Activated CD4-positive, alpha-beta T cell treated with anti-CD3 and anti-CD28 coated beads for 36 hours (primary cell): ENCODE measurements at regions not wholly inside any gene's neighbourhood (a gene's known extent, or its start where the extent isn't known, plus 50 kb on each side); places are given as distances from the start of the nearest gene placed in this dataset.

Source experiments
- ATAC-seq: fragments of 200-7000 bp; cut with Tn5 transposase; one replicate; pipeline ENCODE4 v1.10.0; 2021; ENCODE audit warnings: mild to moderate bottlenecking, moderate library complexity
- CTCF ChIA-PET: fragments of 350-600 bp; sonication (Branson Sonifier 250); formaldehyde crosslinking; loops from one replicate; lab custom pipeline; 2021; ENCODE audit warnings: antibody characterized with exemption; lab: Charles Lee
- POLR2A ChIA-PET: fragments of 350-600 bp; sonication (Branson Sonifier 250); formaldehyde crosslinking; loops from one replicate; lab custom pipeline; 2021; ENCODE audit warnings: antibody characterized with exemption, inconsistent platforms; lab: Charles Lee
- DNase-seq: peaks from one replicate; pipeline ENCODE4 v3.0.0-alpha.2; 2020
- H3K27ac Mint-ChIP-seq: one replicate; pipeline ENCODE4 v1.8.0; 2021; ENCODE audit warnings: mixed read lengths
- H3K27me3 Mint-ChIP-seq: one replicate; pipeline ENCODE4 v1.8.0; 2021; ENCODE audit warnings: mixed read lengths
- H3K36me3 Mint-ChIP-seq: one replicate; pipeline ENCODE4 v1.8.0; 2021; ENCODE audit warnings: low read depth, mixed read lengths
- H3K4me1 Mint-ChIP-seq: one replicate; pipeline ENCODE4 v1.8.0; 2021; ENCODE audit warnings: mixed read lengths
- H3K4me3 Mint-ChIP-seq: one replicate; pipeline ENCODE4 v1.8.0; 2021; ENCODE audit warnings: mild to moderate bottlenecking, moderate library complexity, mixed read lengths
- H3K9me3 Mint-ChIP-seq: one replicate; pipeline ENCODE4 v1.8.0; 2021; ENCODE audit warnings: low read depth, mixed read lengths
- intact Hi-C, 2 experiments: fragments of 100-400 bp; cut with DNase I in 1 of 2; cut with micrococcal nuclease in 1 of 2; formaldehyde crosslinking; loops; one replicate each; pipeline versions ENCODE4 v1.14.2 to v1.15.1; 2022 to 2024; cut with DNase I, micrococcal nuclease

GRCh38 chr3:197378985-197379718 lies 80.7 kb upstream of the DLG1 start:
- POLR2A ChIA-PET = no interaction called here
- intact Hi-C loops = no loop called here
- Mint-ChIP-seq H3K27me3 (peaks cover 2% of the 10 kb centered on the region), H3K4me3 (no peak overlapping the region), H3K27ac (no peak overlapping the region), H3K9me3 (no peaks in the 10 kb centered on the region), H3K4me1 (no peaks in the 10 kb centered on the region), H3K36me3 (no peaks in the 10 kb centered on the region)
- no peak for DNase-seq
- peak; percentile 61 for ATAC-seq
- CTCF ChIA-PET = no interaction called here

- POLR2A ChIA-PET = no interaction called here
- Mint-ChIP-seq H3K27me3 (peaks cover 2% of the 10 kb centered on the region), H3K27ac (no peak overlapping the region), H3K9me3 (no peaks in the 10 kb centered on the region), H3K4me1 (no peaks in the 10 kb centered on the region), H3K4me3 (no peak overlapping the region), H3K36me3 (no peaks in the 10 kb centered on the region)
- no peak for DNase-seq
- intact Hi-C loops = no loop called here
- ATAC-seq = no peak
- CTCF ChIA-PET = interaction anchor here (0.6 to 1.0 kb wide), 2 partner anchors 51 to 188 kb away, joined by 3 read pairs; no protein-coding TSS in a partner anchor
Observed at GRCh38 chr3:197376735-197377555, 78.5 kb upstream of the DLG1 start.

GRCh38 chr3:197376020-197376419 lies 77.6 kb upstream of the DLG1 start:
- H3K36me3 Mint-ChIP-seq = no peaks in the 10 kb centered on the region
- H3K27ac Mint-ChIP-seq = no peak overlapping the region
- CTCF ChIA-PET = interaction anchor here (1.2 kb wide), 1 partner anchor 120 kb away, joined by 3 read pairs; no protein-coding TSS in a partner anchor

GRCh38 chr3:197375001-197375441 lies 76.6 kb upstream of the DLG1 start:
- Mint-ChIP-seq H3K4me3 (no peak overlapping the region), H3K27me3 (peaks cover 2% of the 10 kb centered on the region), H3K27ac (no peak overlapping the region), H3K9me3 (no peaks in the 10 kb centered on the region), H3K36me3 (no peaks in the 10 kb centered on the region), H3K4me1 (no peaks in the 10 kb centered on the region)
- intact Hi-C loops = no loop called here
- ChIA-PET CTCF (interaction anchor here (0.6 to 1.2 kb wide), 2 partner anchors 9 to 119 kb away, joined by 3 read pairs; no protein-coding TSS in a partner anchor), POLR2A (interaction anchor here (0.5 kb wide), 1 partner anchor 77 kb away, joined by 3 read pairs; the partner anchor contains the start of gene DLG1)
- DNase-seq (no peak), ATAC-seq (no peak)

More at GRCh38 chr3:197376020-197376419, 77.6 kb upstream of the DLG1 start:
- Mint-ChIP-seq H3K4me3 (no peak overlapping the region), H3K4me1 (no peaks in the 10 kb centered on the region), H3K9me3 (no peaks in the 10 kb centered on the region), H3K27me3 (peaks cover 2% of the 10 kb centered on the region)
- DNase-seq = no peak
- POLR2A ChIA-PET = no interaction called here
- intact Hi-C loops = no loop called here
- no peak for ATAC-seq

- DNase-seq (no peak), ATAC-seq (no peak)
- H3K9me3 Mint-ChIP-seq = no peaks in the 10 kb centered on the region
- CTCF ChIA-PET = no interaction called here
- intact Hi-C loops = no loop called here
- no peak overlapping the region for H3K4me3 Mint-ChIP-seq
- no peak overlapping the region for H3K27ac Mint-ChIP-seq
- no peaks in the 10 kb centered on the region for H3K36me3 Mint-ChIP-seq
- POLR2A ChIA-PET = no interaction called here
- no peaks in the 10 kb centered on the region for H3K27me3 Mint-ChIP-seq
- no peaks in the 10 kb centered on the region for H3K4me1 Mint-ChIP-seq
Observed at GRCh38 chr3:197373096-197373495, 74.7 kb upstream of the DLG1 start.

- intact Hi-C loops = no loop called here
- Mint-ChIP-seq H3K27ac (no peak overlapping the region), H3K27me3 (no peaks in the 10 kb centered on the region), H3K36me3 (no peaks in the 10 kb centered on the region), H3K4me3 (no peak overlapping the region), H3K9me3 (no peaks in the 10 kb centered on the region), H3K4me1 (no peaks in the 10 kb centered on the region)
- DNase-seq (no peak), ATAC-seq (no peak)
- ChIA-PET CTCF (interaction anchor here (1.0 kb wide), 1 partner anchor 130 kb away, joined by 7 read pairs; no protein-coding TSS in a partner anchor), POLR2A (no interaction called here)
Observed at GRCh38 chr3:197372047-197372661, 73.7 kb upstream of the DLG1 start.

GRCh38 chr3:197371591-197372046 lies 73.2 kb upstream of the DLG1 start:
- ChIA-PET POLR2A (no interaction called here), CTCF (interaction anchor here (1.0 kb wide), 1 partner anchor 130 kb away, joined by 7 read pairs; no protein-coding TSS in a partner anchor)
- intact Hi-C loops = no loop called here
- H3K4me1 Mint-ChIP-seq = no peaks in the 10 kb centered on the region
- ATAC-seq = no peak
- H3K36me3 Mint-ChIP-seq = no peaks in the 10 kb centered on the region
- H3K9me3 Mint-ChIP-seq = no peaks in the 10 kb centered on the region
- H3K4me3 Mint-ChIP-seq = no peak overlapping the region
- H3K27me3 Mint-ChIP-seq = no peaks in the 10 kb centered on the region
- H3K27ac Mint-ChIP-seq = no peak overlapping the region
- no peak for DNase-seq

- ChIA-PET CTCF (no interaction called here), POLR2A (interaction anchor here (0.6 kb wide), 2 partner anchors 91 to 93 kb away, joined by 3 to 4 read pairs; no protein-coding TSS in a partner anchor)
- DNase-seq = no peak
- H3K27me3 Mint-ChIP-seq = peaks cover 3% of the 10 kb centered on the region
- no peaks in the 10 kb centered on the region for H3K4me1 Mint-ChIP-seq
- intact Hi-C loops = no loop called here
- no peaks in the 10 kb centered on the region for H3K36me3 Mint-ChIP-seq
- no peaks in the 10 kb centered on the region for H3K9me3 Mint-ChIP-seq
- no peak overlapping the region for H3K4me3 Mint-ChIP-seq
- ATAC-seq = no peak
- no peak overlapping the region for H3K27ac Mint-ChIP-seq
Observed at GRCh38 chr3:197369545-197369944, 71.1 kb upstream of the DLG1 start.

GRCh38 chr3:197368821-197369220 lies 70.4 kb upstream of the DLG1 start:
- POLR2A ChIA-PET = no interaction called here
- intact Hi-C loops = no loop called here

GRCh38 chr3:197368330-197368729 lies 69.9 kb upstream of the DLG1 start:
- ATAC-seq (no peak), DNase-seq (no peak)
- intact Hi-C loops = no loop called here
- ChIA-PET POLR2A (no interaction called here), CTCF (interaction anchor here (0.6 kb wide), 1 partner anchor 326 kb away, joined by 4 read pairs; no protein-coding TSS in a partner anchor)
- H3K4me3 Mint-ChIP-seq = no peak overlapping the region
- H3K27ac Mint-ChIP-seq = no peak overlapping the region
- H3K36me3 Mint-ChIP-seq = no peaks in the 10 kb centered on the region
- H3K27me3 Mint-ChIP-seq = peaks cover 6% of the 10 kb centered on the region
- H3K4me1 Mint-ChIP-seq = no peaks in the 10 kb centered on the region
- no peaks in the 10 kb centered on the region for H3K9me3 Mint-ChIP-seq

More at GRCh38 chr3:197368821-197369220, 70.4 kb upstream of the DLG1 start:
- no peaks in the 10 kb centered on the region for H3K36me3 Mint-ChIP-seq
- no peak for DNase-seq
- no peaks in the 10 kb centered on the region for H3K9me3 Mint-ChIP-seq
- CTCF ChIA-PET = no interaction called here
- no peaks in the 10 kb centered on the region for H3K4me1 Mint-ChIP-seq
- no peak overlapping the region for H3K4me3 Mint-ChIP-seq
- H3K27me3 Mint-ChIP-seq = peaks cover 5% of the 10 kb centered on the region
- ATAC-seq = no peak
- no peak overlapping the region for H3K27ac Mint-ChIP-seq

- no peaks in the 10 kb centered on the region for H3K4me1 Mint-ChIP-seq
- no peaks in the 10 kb centered on the region for H3K9me3 Mint-ChIP-seq
- H3K27me3 Mint-ChIP-seq = peaks cover 9% of the 10 kb centered on the region
- ATAC-seq (no peak), DNase-seq (no peak)
- H3K4me3 Mint-ChIP-seq = no peak overlapping the region
- ChIA-PET CTCF (no interaction called here), POLR2A (no interaction called here)
- H3K27ac Mint-ChIP-seq = no peak overlapping the region
- intact Hi-C loops = no loop called here
- H3K36me3 Mint-ChIP-seq = no peaks in the 10 kb centered on the region
Observed at GRCh38 chr3:197367081-197367780, 68.8 kb upstream of the DLG1 start.
